ENCODE measurements at regions not wholly inside any gene's neighbourhood (a gene's known extent, or its start where the extent isn't known, plus 50 kb on each side); places are given as distances from the start of the nearest gene placed in this dataset.
"Not testable (repeated sequence)": the region's sequence is repeated elsewhere in the genome, so short reads cannot be mapped to it uniquely, and the experiment has no call there.

GRCh38 chr5:148880197-148880596, 53.8 kb downstream of the ADRB2 start:
- DNase-seq (ENCODE audit: low read depth in 2 of 2): no peak

GRCh38 chr5:148880696-148881095, 54.3 kb downstream of the ADRB2 start:
- no peak for DNase-seq (ENCODE audit: low read depth in 2 of 2)

DNA sequence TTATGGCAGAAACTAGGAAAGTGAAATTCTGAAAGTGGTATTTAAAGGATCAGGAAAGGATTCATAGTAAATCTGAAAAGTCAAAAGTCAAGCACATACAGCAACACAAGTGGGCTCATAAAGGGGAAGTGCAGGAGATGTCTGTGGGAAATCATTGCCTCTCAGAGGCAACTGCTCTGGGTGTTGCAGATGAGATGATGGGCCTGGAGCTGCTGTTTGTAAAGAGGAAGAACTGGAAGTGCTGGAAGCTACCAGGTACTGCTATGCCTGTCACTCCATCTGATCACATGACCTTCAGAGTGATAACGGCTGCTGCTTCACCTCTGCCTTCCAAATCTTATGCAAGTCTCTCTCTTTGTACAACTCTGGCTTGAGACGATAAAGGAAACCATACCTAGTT, 55.9 kb downstream of the ADRB2 start:
- no peak for DNase-seq (ENCODE audit: low read depth in 2 of 2)

DNA sequence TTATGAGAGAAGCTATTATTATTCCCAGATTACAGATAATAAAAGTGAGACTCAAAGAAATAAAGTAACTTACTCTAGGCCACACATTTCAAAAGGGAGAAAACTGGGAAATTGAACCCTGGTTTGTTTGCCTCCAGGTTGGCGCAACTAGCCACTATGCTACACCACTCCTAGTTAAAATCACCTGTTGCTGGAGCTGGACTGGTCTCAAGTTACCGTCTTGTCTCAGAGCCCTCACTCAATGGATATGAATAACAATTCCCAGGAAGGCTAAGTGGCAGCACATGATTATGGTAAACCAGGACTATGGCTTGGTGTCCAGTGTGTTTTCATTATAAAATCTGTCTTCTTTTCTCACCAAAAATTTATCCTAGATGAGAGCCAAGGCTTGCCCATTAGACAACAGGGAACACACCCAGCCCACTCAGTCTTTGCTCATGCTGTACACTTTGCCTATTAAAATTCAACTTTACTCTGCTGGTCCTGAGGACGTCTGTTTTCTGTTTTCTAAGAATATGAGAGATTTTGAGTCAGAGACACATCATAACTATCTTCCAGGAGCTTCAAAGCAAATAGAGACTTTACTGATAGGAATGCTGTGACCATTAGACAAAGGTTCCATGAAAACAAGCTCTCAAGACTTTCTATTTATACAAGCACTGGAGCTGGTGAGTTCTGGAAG, 58.1 kb downstream of the ADRB2 start:
- DNase-seq (ENCODE audit: low read depth in 2 of 2): no peak

GRCh38 chr5:148887123-148887881, 60.9 kb downstream of the ADRB2 start:
- no peak for DNase-seq (ENCODE audit: low read depth in 2 of 2)

DNA sequence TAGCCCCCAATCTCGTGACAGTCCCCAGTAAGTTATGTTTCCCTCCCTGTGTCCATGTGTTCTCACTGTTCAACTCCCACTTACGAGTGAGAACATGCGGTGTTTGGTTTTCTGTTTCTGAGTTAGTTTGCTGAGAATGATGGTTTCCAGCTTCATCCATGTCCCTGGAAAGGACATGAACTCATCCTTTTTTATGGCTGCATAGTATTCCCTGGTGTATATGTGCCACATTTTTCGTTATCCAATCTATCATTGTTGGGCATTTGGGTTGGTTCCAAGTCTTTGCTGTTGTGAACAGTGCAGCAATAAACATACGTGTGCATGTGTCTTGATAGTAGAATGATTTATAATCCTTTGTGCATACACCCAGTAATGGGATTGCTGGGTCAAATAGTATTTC, 63.5 kb downstream of the ADRB2 start:
- DNase-seq (ENCODE audit: low read depth in 2 of 2): not testable (repeated sequence)

GRCh38 chr5:148895441-148895840, 69.0 kb downstream of the ADRB2 start:
- not testable (repeated sequence) for DNase-seq (ENCODE audit: low read depth in 2 of 2)

DNA sequence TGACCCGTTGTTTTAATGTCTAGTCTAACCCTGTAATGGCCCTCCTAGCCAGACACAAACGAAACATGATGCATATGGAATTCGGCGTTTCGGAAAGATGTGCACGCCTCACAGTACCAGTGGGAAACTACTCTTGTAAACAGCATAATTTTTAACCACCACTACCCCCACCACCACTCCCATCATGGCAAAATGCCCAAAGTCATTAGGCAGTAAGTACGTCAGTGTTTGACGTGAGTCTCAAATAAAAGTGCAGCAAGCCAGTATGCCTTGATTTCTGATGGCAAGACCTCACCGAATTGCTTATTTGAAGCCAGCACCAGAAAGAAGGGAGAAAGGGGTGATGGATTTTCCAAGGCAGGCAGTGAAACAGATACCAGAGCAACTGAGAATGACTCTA, 71.4 kb downstream of the ADRB2 start:
- DNase-seq (ENCODE audit: low read depth in 2 of 2): no peak

DNA sequence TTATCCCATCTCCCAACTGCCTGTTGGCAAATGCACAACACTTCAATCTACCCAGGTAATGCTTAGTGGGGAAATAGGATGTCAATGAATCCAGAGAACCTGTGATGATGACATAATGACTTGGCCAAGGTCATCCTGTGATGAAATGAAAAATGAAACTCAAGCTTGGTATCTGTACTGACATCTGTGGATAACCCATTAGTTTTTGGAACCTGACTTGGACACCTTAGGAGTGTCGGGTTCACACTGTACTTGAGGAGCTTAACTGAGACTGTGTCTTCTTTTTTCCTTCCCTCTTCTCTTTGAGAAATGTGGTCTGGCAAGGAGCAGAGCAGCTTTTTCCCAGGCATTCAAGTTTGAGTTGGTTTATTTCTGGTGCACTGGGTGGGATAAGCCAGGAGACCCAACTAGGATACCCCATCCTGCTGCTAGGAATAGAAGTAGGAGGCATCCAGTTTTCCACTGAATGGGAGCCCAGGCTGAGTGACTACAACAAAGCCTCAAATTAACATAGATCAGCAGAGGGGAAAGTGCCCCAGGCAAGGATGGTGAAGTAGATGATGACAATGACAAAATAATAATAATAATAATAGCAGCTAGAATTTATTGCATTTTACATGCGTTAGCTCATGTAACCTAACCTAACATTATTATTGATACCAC, 72.1 kb downstream of the ADRB2 start:
- no peak for DNase-seq (ENCODE audit: low read depth in 2 of 2)

GRCh38 chr5:148899993-148900392, 73.6 kb downstream of the ADRB2 start:
- DNase-seq (ENCODE audit: low read depth in 2 of 2): no peak

- DNase-seq (ENCODE audit: low read depth in 2 of 2): no peak
Observed at GRCh38 chr5:148902478-148902877, 76.1 kb downstream of the ADRB2 start.

GRCh38 chr5:148903587-148903986, 77.2 kb downstream of the ADRB2 start:
- DNase-seq (ENCODE audit: low read depth in 2 of 2): no peak

- no peak for DNase-seq (ENCODE audit: low read depth in 2 of 2)
Observed at GRCh38 chr5:148904440-148904839, 78.0 kb downstream of the ADRB2 start.

- DNase-seq (ENCODE audit: low read depth in 2 of 2): no peak
Observed at GRCh38 chr5:148905541-148905940, 79.1 kb downstream of the ADRB2 start.

DNA sequence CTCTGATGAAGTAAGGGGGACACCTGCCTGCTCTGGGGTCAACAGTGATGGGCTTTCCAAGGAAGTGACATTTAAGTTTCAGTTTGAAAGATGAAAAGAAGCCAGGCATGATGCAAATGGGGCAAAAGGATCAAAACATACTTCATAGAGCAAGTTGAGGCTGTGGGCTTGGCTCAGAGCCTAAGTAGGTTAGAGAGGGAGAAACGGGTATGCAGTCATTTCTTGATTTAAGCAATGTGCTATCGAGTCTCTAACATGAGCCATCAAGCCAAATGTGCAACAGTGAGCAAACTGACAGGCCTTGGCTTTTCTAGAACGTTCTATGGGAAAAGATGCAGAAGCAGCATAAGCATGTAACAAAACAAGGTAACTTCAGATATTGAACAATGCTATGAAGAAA, 80.6 kb downstream of the ADRB2 start:
- no peak for DNase-seq (ENCODE audit: low read depth in 2 of 2)

- peak in 1 of 2 experiments; percentile 39 for DNase-seq (ENCODE audit: low read depth in 2 of 2)
Observed at GRCh38 chr5:148909040-148909439, 82.6 kb downstream of the ADRB2 start.

DNA sequence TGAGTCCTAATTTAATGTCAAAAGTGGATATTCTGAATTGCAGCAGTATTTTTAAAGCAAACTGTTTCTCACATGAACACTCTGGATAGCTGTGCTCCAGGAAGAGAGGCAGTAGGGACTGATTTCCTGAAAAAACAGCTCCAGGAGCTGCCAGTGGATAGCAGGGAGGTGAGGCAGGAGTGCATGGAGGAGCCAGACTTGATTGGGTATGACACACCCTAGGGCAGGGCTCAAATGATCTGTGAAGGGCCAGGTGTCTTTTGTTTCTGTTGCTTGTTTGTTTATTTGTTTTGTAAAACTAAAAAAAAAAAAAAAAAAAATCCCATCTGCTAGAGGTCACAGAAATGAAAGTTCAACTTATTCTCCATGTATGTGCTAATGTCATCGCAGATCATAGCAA, 83.4 kb downstream of the ADRB2 start:
- no peak for DNase-seq (ENCODE audit: low read depth in 2 of 2)

GRCh38 chr5:148910216-148910615, 83.8 kb downstream of the ADRB2 start:
- DNase-seq (ENCODE audit: low read depth in 2 of 2): no peak

GRCh38 chr5:148910686-148911361, 84.4 kb downstream of the ADRB2 start:
- no peak for DNase-seq (ENCODE audit: low read depth in 2 of 2)

DNA sequence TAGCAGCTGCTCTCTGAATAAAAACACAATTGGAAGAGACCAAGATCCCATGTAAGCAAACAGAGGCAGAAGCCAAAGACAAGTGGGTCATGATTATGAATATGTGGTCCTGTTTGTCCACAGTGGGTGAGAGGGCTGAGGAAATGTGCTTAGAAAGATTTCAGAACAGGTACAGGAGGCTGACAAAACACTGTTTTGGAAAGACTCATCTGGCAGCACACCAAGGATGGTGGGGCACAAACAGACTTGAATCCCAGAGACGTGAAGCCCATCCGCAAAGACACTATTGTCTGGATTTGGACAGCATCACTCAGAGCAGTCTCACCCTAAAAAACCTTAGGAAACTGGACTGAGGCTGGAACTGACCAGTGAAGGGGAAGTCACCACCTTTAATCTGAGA, 85.0 kb downstream of the ADRB2 start:
- DNase-seq (ENCODE audit: low read depth in 2 of 2): no peak

GRCh38 chr5:148912146-148912545, 85.7 kb downstream of the ADRB2 start:
- no peak for DNase-seq (ENCODE audit: low read depth in 2 of 2)

GRCh38 chr5:148912714-148913398, 86.4 kb downstream of the ADRB2 start:
- peak; percentile 85 to 87 for DNase-seq (ENCODE audit: low read depth in 2 of 2)
